Skin epidermis (tissue), 12 donors: ENCODE measurements at regions not wholly inside any gene's neighbourhood (a gene's known extent, or its start where the extent isn't known, plus 50 kb on each side); places are given as distances from the start of the nearest gene placed in this dataset.

Experiments used
- H3K27ac ChIP-seq, 21 experiments: fragments of 200-600 bp; sonication (generic) in 11 of 21; one replicate each; pipeline ENCODE4 v1.5.0; 2020; ENCODE audit warnings: mild to moderate bottlenecking in 3 of 21, inconsistent platforms in 2 of 21, moderate library complexity in 2 of 21
- H3K4me3 ChIP-seq, 7 experiments: fragments of 200-600 bp; sonication (generic) in 2 of 7; one replicate each; pipeline ENCODE4 v1.5.0; 2020; ENCODE audit warnings: inconsistent platforms in 2 of 7, mild to moderate bottlenecking in 2 of 7, moderate library complexity in 1 of 7

DNA sequence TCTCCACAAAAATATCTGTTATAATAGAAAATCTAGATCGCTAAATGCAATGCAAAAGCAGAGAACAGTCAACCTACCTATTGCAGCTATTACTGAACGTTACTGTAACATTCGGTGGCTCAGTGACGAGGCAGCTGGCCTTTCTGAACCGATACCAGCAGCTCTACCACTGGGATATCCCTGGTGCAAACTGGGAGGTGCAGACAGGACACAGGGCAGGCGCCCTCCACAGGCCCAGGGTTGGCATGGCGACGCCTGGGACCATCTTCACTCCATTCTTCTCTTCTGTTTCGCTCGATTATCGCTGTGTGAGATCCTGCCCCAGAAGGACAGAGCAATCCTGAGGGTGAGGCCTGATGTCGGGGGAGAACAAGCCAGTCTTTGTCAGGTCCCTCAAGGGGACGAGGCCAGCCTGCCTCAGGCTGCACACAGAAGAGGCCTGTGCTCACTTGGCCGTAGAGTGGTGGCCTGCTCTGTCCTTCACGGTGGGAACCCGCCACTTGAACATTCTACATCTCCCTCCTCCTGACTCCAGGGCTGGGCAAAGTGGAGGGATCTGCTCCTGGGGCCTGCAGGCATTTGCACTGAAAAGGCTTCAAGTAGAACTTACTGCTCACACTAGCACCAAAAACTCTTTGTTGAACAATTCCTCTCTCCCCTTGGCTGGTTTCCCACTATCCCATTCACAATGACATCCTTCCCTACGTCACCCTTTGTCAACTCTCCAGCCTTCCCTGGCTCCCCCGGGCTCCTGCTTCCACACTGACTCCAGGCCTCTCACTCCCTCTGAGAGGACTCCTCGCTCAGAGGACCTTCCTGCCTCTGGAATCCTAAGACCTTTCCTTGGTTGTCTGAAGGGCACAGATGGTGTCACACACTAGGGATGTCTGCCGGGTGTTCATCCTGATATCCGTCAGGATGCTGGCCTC lies 49.7 kb downstream of the CYRIA start:
- H3K4me3 ChIP-seq = no peak overlapping the region
- H3K27ac ChIP-seq = peak overlapping the region in 2 of 21 experiments; percentile 36 to 55

DNA sequence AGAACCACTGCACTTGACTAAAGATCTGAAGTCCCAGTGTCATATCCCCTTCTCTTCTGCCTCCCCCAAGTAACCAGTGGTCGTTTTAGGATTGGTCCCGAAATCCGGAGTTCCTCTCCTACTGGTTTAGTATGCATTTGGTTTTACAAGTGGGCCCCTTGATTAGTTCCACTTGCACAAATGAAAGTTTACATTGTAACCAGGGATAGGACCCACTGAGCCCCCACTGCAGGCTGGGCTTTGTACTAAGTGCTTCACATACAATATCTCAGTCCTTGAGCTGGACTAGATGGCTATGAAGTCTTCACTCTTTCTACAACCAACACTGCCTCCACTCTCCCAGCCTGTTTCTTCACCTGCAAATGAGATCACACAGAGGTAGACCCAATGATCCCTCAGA lies 50.4 kb downstream of the CYRIA start:
- H3K27ac ChIP-seq = no peak overlapping the region
- H3K4me3 ChIP-seq = no peak overlapping the region

DNA sequence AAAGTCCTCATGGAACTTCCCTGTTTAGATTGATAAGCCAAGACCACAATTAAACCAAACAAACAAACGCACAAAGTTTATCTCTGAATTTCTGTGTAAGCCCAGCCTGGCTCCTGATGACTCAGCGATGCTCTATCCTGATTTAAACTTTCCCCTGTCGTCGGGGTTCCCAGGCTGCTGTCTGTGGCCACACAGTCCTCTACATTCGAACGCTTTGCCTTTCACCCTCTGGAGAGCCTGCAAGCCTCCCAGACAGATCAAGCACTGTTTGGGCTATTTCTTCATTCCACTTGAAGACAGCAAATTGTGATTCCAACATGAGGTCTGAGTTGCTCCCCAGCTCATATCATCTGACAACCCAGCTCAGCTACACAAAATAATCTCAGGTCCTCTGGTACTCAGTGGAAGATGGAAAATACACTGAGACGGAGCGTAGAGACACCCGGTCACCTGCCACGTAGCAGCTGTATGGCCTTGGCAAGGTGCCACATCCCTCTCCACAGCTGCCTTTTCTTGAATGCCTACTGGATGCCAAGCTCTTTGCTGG lies 51.2 kb downstream of the CYRIA start:
- Histone ChIP-seq H3K4me3 (no peak overlapping the region), H3K27ac (peak overlapping the region in 1 of 21 experiments; percentile 25)

DNA sequence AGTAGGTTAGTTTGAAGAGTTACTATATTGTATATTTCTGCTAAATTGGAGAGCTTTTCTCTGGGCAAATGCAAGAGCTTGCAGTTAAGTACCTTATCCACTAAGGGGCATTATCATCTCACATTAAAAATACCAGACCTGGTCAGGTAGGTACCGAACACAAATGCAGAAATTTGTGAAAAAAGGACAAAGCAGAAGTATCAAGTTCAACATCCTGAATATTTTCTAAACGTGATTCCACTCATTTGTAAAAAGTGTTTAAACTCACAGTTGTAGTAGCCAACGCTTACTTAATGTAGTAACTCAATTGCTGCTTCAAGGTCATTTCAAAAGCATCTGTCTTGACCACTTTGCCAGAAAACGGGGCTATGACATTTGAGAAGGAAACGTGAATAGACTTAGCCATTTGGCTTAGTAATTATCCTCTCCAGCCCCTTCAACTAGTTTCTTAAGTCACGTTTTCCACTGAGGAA lies 52.1 kb downstream of the CYRIA start:
- Histone ChIP-seq H3K4me3 (no peak overlapping the region), H3K27ac (no peak overlapping the region)

- Histone ChIP-seq H3K27ac (no peak overlapping the region), H3K4me3 (no peak overlapping the region)
Observed at GRCh38 chr2:16612490-16612889, 53.1 kb downstream of the CYRIA start.

DNA sequence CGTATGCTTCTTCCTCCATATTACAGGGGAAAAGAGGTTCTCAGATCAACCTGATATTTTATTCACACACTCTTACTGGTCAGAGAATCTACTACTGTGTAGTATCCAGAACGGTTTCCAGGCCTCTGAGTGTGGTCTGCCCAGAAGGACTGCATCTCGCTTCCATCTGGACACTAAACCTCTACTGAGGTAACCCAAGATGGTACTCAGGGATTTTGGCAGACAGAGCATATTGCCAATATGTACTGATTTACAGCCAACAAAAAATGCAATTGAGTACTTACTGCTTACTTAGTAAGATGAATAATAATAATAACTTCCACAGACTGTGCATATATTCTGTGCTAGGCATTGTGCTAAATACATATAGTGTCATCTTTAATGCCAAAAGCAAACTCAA lies 55.8 kb downstream of the CYRIA start:
- no peak overlapping the region for H3K4me3 ChIP-seq
- peak overlapping the region in 1 of 21 experiments; percentile 26 for H3K27ac ChIP-seq

- Histone ChIP-seq H3K27ac (peak overlapping the region in 5 of 21 experiments; percentile 26 to 74 (median 52)), H3K4me3 (peak overlapping the region; percentile 29 to 43 (median 31))
Observed at GRCh38 chr2:16608661-16609643, 56.7 kb downstream of the CYRIA start.

DNA sequence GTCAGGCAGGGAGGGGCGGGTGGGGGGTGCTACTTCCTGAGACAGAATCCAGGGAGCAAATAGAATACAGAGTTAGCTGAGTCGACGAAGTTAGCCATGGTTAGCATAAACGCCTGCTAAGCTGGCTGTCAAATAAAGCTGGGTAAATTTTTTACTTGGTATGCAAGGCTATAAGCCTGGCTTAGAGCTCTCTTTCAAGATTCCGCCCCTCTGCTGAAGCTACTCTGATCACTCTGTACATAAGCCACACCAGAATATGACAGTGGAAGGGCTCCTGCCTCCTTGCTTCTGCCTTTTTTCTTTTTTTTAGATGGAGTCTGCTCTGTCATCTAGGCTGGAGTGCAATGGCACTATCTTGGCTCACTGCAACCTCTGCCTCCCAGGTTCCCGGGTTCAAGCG lies 58.3 kb downstream of the CYRIA start:
- no peak overlapping the region for H3K27ac ChIP-seq
- H3K4me3 ChIP-seq = no peak overlapping the region

DNA sequence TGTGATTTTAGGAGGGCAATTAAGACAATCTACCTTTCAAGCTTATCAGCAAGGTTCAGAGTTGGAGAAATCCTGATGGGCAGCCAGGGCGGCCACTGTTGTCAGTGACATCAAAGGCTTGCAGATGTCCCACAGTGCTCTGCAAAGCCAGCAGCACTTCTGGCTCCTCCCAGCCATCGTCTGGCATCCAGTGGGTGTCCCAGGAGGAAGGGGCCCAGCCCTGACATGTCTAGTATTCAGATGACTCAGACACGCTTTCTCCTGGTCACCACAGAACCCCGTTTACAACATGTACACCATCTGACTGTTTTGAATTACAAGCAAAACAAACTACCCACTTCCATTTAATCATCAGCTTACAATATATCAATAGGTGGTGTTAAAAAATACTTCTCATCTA lies 61.4 kb downstream of the CYRIA start:
- Histone ChIP-seq H3K4me3 (no peak overlapping the region), H3K27ac (no peak overlapping the region)

- Histone ChIP-seq H3K27ac (no peak overlapping the region), H3K4me3 (no peak overlapping the region)
Observed at GRCh38 chr2:16591370-16591933, 74.2 kb downstream of the CYRIA start.

- H3K27ac ChIP-seq = no peak overlapping the region
- H3K4me3 ChIP-seq = no peak overlapping the region
Observed at GRCh38 chr2:16589465-16589864, 76.2 kb downstream of the CYRIA start.

DNA sequence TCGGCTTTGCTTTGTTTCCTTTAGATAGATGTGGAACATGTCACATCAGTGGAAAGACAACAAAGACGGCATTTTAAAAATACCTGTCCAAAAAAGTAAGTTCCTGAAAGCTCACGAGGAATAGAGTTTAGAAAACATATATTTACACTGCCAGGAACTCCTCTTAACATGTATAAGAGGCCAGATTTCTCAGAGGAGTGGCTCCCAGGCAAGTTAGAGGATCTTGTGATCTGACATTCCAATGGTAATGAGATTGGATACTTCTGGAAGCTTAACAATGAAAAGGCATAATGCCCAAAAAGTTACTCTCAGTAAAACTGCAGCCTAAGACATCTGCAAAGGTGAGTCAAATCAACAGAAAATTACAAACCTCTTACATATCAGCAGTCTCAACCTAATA lies 77.1 kb downstream of the CYRIA start:
- Histone ChIP-seq H3K27ac (no peak overlapping the region), H3K4me3 (no peak overlapping the region)

DNA sequence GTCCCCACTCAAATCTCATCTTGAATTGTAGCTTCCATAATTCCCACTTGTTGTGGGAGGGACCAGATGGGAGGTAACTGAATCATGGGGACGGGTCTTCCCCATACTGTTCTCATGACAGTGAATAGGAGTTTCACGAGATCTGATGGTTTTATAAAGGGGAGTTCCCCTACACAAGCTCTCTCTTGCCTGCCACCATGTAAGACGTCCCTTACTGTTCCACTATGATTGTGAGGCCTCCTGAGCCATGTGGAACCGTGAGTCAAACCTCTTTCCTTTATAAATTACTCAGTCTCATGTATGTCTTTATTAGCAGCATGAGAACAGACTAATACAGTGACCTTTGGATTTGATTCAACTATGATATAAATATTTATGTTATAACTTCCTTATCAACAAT lies 78.0 kb downstream of the CYRIA start:
- H3K27ac ChIP-seq = no peak overlapping the region

GRCh38 chr2:16584824-16585540 lies 80.7 kb downstream of the CYRIA start:
- H3K27ac ChIP-seq = no peak overlapping the region
- no peak overlapping the region for H3K4me3 ChIP-seq

More for the DNA sequence above, 78.0 kb downstream of the CYRIA start:
- H3K4me3 ChIP-seq = no peak overlapping the region

DNA sequence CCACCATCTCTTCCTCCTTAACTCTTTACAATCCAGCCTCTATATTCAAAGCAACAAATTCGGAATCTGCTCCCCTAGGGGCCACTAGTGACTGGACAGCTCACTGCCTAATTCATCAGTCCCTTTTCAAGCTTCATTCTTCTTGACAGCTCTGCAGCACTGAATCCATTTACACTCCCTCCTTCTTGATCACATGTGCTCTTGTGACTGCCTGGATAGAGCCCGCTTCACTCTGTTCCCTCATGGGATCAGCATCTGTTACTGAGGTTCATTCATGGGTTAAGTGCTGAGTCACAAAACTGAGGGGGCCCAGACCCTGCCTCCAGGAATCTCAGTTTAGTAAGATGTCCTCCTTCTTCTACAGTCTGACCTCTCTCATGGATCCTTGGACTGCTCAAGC lies 81.5 kb downstream of the CYRIA start:
- no peak overlapping the region for H3K27ac ChIP-seq
- no peak overlapping the region for H3K4me3 ChIP-seq

DNA sequence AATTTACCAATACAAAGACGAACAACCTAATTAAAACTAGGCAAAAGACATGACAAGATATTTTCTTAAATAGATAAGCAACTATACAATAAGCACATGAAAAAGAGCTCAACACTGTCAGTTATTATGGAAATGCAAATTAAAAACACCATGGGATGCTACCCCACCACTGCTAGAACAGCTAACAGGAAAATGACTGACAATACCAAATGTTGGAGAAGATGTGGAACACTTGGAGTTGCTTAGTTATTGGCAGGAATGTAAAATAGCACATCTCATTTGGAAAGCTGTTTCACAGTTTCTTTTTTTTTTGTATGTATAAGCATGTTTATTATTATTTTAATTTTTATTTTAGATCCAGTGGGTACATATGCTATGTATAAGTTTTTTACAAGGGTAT lies 84.4 kb downstream of the CYRIA start:
- H3K27ac ChIP-seq = no peak overlapping the region

GRCh38 chr2:16578081-16578480 lies 87.6 kb downstream of the CYRIA start:
- no peak overlapping the region for H3K4me3 ChIP-seq
- no peak overlapping the region for H3K27ac ChIP-seq

More for the DNA sequence above, 84.4 kb downstream of the CYRIA start:
- no peak overlapping the region for H3K4me3 ChIP-seq

DNA sequence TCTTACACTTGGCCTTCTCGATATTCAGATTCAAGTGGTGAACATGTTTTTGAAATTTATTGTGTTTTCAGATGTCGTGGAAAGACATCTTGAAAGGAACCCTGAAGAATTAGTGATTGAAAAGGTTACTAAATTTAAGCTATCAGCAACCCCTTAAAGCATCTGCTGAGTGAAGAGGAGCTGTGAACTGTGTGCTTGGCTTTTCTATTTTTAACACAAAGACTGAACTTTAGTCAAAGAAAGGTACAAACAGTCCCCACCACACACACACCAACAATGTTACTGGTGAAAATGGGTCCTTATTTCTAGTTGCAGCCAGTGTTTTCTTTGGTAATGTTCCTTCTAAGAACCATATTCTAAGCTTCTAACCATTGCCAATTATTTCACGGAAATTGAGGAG lies 95.1 kb downstream of the CYRIA start:
- no peak overlapping the region for H3K4me3 ChIP-seq
- no peak overlapping the region for H3K27ac ChIP-seq
